DOHH2 (cell line): ENCODE measurements at regions not wholly inside any gene's neighbourhood (a gene's known extent, or its start where the extent isn't known, plus 50 kb on each side); places are given as distances from the start of the nearest gene placed in this dataset.

ENCODE experiments used
- H3F3A ChIP-seq: fragments of 200-600 bp; sonication (generic), shearing (Covaris generic); 2 replicates; pipeline ENCODE4 v1.6.0; 2016; ENCODE audit warnings: antibody characterized with exemption, mild to moderate bottlenecking; ENCODE audit not compliant: control insufficient read depth, insufficient read depth
- H3K27ac ChIP-seq: fragments of 200-600 bp; sonication (generic); 2 replicates; pipeline ENCODE4 v1.5.1; 2014; ENCODE audit warnings: low read depth, mild to moderate bottlenecking, low read length, moderate library complexity
- H3K27me3 ChIP-seq: fragments of 200-600 bp; sonication (generic); 2 replicates; pipeline ENCODE4 v1.6.1; 2014; ENCODE audit warnings: mild to moderate bottlenecking, low read length, mixed read lengths; ENCODE audit not compliant: control insufficient read depth
- H3K36me3 ChIP-seq: fragments of 200-600 bp; sonication (generic); 2 replicates; pipeline ENCODE4 v1.6.1; 2014; ENCODE audit warnings: mild to moderate bottlenecking, low read length, moderate library complexity, mixed read lengths; ENCODE audit not compliant: control insufficient read depth
- H3K4me1 ChIP-seq: fragments of 200-600 bp; sonication (generic); 2 replicates; pipeline ENCODE4 v1.6.1; 2014; ENCODE audit warnings: mild to moderate bottlenecking, low read length, mixed read lengths; ENCODE audit not compliant: control insufficient read depth
- H3K4me2 ChIP-seq: fragments of 200-600 bp; sonication (generic); 2 replicates; pipeline ENCODE4 v1.6.0; 2014; ENCODE audit warnings: mild to moderate bottlenecking, low read length, moderate library complexity
- H3K4me3 ChIP-seq: fragments of 200-600 bp; sonication (generic); 2 replicates; pipeline ENCODE4 v1.5.1; 2014; ENCODE audit warnings: mild to moderate bottlenecking, low read length, mixed read lengths
- H3K79me2 ChIP-seq: fragments of 200-600 bp; sonication (generic); 2 replicates; pipeline ENCODE4 v1.6.1; 2014; ENCODE audit warnings: mild to moderate bottlenecking, low read length, mixed read lengths; ENCODE audit not compliant: control insufficient read depth
- H3K9me2 ChIP-seq: fragments of 200-600 bp; sonication (generic); replicated peaks from 2 replicates; pipeline ENCODE4 v1.6.1; 2014; ENCODE audit warnings: mild to moderate bottlenecking, low read length, mixed read lengths; ENCODE audit not compliant: control insufficient read depth
- H3K9me3 ChIP-seq: fragments of 200-600 bp; sonication (generic); 2 replicates; pipeline ENCODE4 v1.6.1; 2014; ENCODE audit warnings: antibody characterized with exemption, low read length, mixed read lengths; ENCODE audit not compliant: control insufficient read depth, insufficient read depth
- H4K20me1 ChIP-seq: fragments of 200-600 bp; sonication (generic); 2 replicates; pipeline ENCODE4 v1.6.0; 2014; ENCODE audit warnings: low read depth, mild to moderate bottlenecking, antibody characterized with exemption, low read length, moderate library complexity; ENCODE audit not compliant: control insufficient read depth, insufficient read depth
- CTCF ChIP-seq: fragments of 200-600 bp; sonication (generic); IDR thresholded peaks from one replicate; pipeline ENCODE4 v1.5.1; 2014; ENCODE audit warnings: antibody characterized with exemption, mild to moderate bottlenecking, low read depth, low read length; ENCODE audit not compliant: poor library complexity, severe bottlenecking
- EZH2phosphoT487 ChIP-seq: fragments of 200-600 bp; sonication (generic); IDR thresholded peaks from 2 replicates; pipeline ENCODE4 v1.6.1; 2017; ENCODE audit warnings: borderline replicate concordance, mild to moderate bottlenecking, antibody characterized with exemption, low read length, moderate library complexity, mixed read lengths

- Histone ChIP-seq H3F3A (no peaks in the 10 kb centered on the region), H3K9me3 (no peaks in the 10 kb centered on the region), H3K4me1 (no peaks in the 10 kb centered on the region), H3K36me3 (no peaks in the 10 kb centered on the region), H3K27ac (no peak overlapping the region), H3K79me2 (no peaks in the 10 kb centered on the region), H4K20me1 (no peaks in the 10 kb centered on the region), H3K27me3 (no peaks in the 10 kb centered on the region), H3K4me3 (no peak overlapping the region), H3K9me2 (no peaks in the 10 kb centered on the region), H3K4me2 (no peak overlapping the region)
- TF ChIP-seq CTCF = no peak
- no peak for TF ChIP-seq EZH2phosphoT487
These were observed 615.6 kb upstream of the ADAMTS9 start for GRCh38 chr3:65303431-65303830.

GRCh38 chr3:65291448-65292125 lies 603.8 kb upstream of the ADAMTS9 start:
- Histone ChIP-seq H3K9me2 (no peaks in the 10 kb centered on the region), H3K9me3 (no peaks in the 10 kb centered on the region)
- TF ChIP-seq EZH2phosphoT487 (no peak), CTCF (no peak)

GRCh38 chr3:65288776-65289175 lies 601.0 kb upstream of the ADAMTS9 start:
- no peak overlapping the region for H3K4me2 ChIP-seq
- H3K4me1 ChIP-seq = no peaks in the 10 kb centered on the region
- no peaks in the 10 kb centered on the region for H3K9me2 ChIP-seq
- H3K27ac ChIP-seq = no peak overlapping the region
- H3K4me3 ChIP-seq = no peak overlapping the region
- H3F3A ChIP-seq = no peaks in the 10 kb centered on the region
- H3K9me3 ChIP-seq = no peaks in the 10 kb centered on the region
- no peaks in the 10 kb centered on the region for H3K36me3 ChIP-seq
- H3K27me3 ChIP-seq = no peaks in the 10 kb centered on the region
- H3K79me2 ChIP-seq = no peaks in the 10 kb centered on the region
- no peaks in the 10 kb centered on the region for H4K20me1 ChIP-seq
- TF ChIP-seq CTCF = no peak
- TF ChIP-seq EZH2phosphoT487 = no peak

More at GRCh38 chr3:65291448-65292125, 603.8 kb upstream of the ADAMTS9 start:
- Histone ChIP-seq H3K4me3 (no peak overlapping the region), H4K20me1 (no peaks in the 10 kb centered on the region), H3K79me2 (no peaks in the 10 kb centered on the region), H3K36me3 (no peaks in the 10 kb centered on the region), H3K27me3 (no peaks in the 10 kb centered on the region), H3K4me2 (no peak overlapping the region), H3K4me1 (no peaks in the 10 kb centered on the region), H3K27ac (no peak overlapping the region), H3F3A (no peaks in the 10 kb centered on the region)
